ENCODE measurements at regions not wholly inside any gene's neighbourhood (a gene's known extent, or its start where the extent isn't known, plus 50 kb on each side); places are given as distances from the start of the nearest gene placed in this dataset.

- intact Hi-C loops (cut with DNase I), result no loop called here
- H3K27me3 ChIP-seq, result no peaks in the 10 kb centered on the region
- ATAC-seq (no peak), DNase-seq (no peak)
- no peaks in the 10 kb centered on the region for H3K9me3 ChIP-seq
- H3K27ac ChIP-seq, result no peak overlapping the region
- no peaks in the 10 kb centered on the region for H3K36me3 ChIP-seq
- H3K4me3 ChIP-seq, result no peak overlapping the region
- TF ChIP-seq CTCF (IDR thresholded peaks at IDR 0.05), result no peak
- H3K4me1 ChIP-seq, result no peaks in the 10 kb centered on the region
Observed at GRCh38 chr10:59057345-59057744, 119.1 kb upstream of the PHYHIPL start.

GRCh38 chr10:59060852-59061251, 115.6 kb upstream of the PHYHIPL start:
- intact Hi-C loops (cut with DNase I), result no loop called here
- Histone ChIP-seq H3K9me3 (no peaks in the 10 kb centered on the region), H3K4me3 (no peak overlapping the region), H3K36me3 (no peaks in the 10 kb centered on the region), H3K27ac (no peak overlapping the region), H3K27me3 (no peaks in the 10 kb centered on the region), H3K4me1 (no peaks in the 10 kb centered on the region)
- no peak for DNase-seq
- ATAC-seq, result no peak
- no peak for TF ChIP-seq CTCF (IDR thresholded peaks at IDR 0.05)

- no peak overlapping the region for H3K27ac ChIP-seq
- DNase-seq, result no peak
- no peaks in the 10 kb centered on the region for H3K9me3 ChIP-seq
- no peaks in the 10 kb centered on the region for H3K27me3 ChIP-seq
- no peaks in the 10 kb centered on the region for H3K4me1 ChIP-seq
- H3K4me3 ChIP-seq, result no peak overlapping the region
- intact Hi-C loops (cut with DNase I), result no loop called here
- TF ChIP-seq CTCF (IDR thresholded peaks at IDR 0.05), result no peak
- no peak for ATAC-seq
- H3K36me3 ChIP-seq, result no peaks in the 10 kb centered on the region
Observed at GRCh38 chr10:59063491-59063890, 113.0 kb upstream of the PHYHIPL start.

GRCh38 chr10:59064080-59064692, 112.3 kb upstream of the PHYHIPL start:
- Histone ChIP-seq H3K4me3 (no peak overlapping the region), H3K36me3 (no peaks in the 10 kb centered on the region), H3K27ac (no peak overlapping the region), H3K4me1 (no peaks in the 10 kb centered on the region), H3K27me3 (no peaks in the 10 kb centered on the region), H3K9me3 (no peaks in the 10 kb centered on the region)
- intact Hi-C loops (cut with DNase I), result no loop called here
- no peak for TF ChIP-seq CTCF (IDR thresholded peaks at IDR 0.05)
- ATAC-seq (no peak), DNase-seq (no peak)

GRCh38 chr10:59064759-59065539, 111.5 kb upstream of the PHYHIPL start:
- H3K9me3 ChIP-seq, result no peaks in the 10 kb centered on the region
- H3K27me3 ChIP-seq, result no peaks in the 10 kb centered on the region
- H3K36me3 ChIP-seq, result no peaks in the 10 kb centered on the region
- ATAC-seq (no peak), DNase-seq (no peak)
- H3K4me3 ChIP-seq, result no peak overlapping the region
- intact Hi-C loops (cut with DNase I), result no loop called here
- no peak overlapping the region for H3K27ac ChIP-seq
- no peaks in the 10 kb centered on the region for H3K4me1 ChIP-seq
- TF ChIP-seq CTCF (IDR thresholded peaks at IDR 0.05), result no peak

Measured in left lung (tissue), 4 donors.